HUDEP-2 (cell line): ENCODE measurements at regions not wholly inside any gene's neighbourhood (a gene's known extent, or its start where the extent isn't known, plus 50 kb on each side); places are given as distances from the start of the nearest gene placed in this dataset.

Experiments
- DNase-seq, 76 experiments: peaks; one replicate each; lab custom pipeline; 2025; ENCODE audit not compliant: unreplicated experiment in 76 of 76; lab: John Stamatoyannopoulos, UW

DNA sequence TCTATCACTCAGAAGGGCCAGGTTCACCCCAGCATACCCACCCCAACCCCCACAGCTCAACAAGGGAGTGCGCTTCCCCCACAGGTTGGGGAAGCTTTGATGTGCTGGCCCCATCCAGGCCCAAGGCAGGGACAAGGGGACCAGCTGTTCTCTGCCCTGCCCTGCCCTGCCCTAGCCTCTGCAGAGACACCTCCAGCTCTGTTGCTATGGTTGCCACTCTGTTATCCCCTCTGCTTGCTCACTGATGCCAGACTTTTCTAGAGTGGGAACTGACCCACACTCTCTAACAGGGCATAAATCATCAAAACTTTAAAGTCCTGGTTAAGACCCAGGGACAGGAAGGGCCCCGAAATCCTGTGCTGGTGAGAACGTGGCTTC is 50.4 kb upstream of the ENPP7 start:
- no peak for DNase-seq

DNA sequence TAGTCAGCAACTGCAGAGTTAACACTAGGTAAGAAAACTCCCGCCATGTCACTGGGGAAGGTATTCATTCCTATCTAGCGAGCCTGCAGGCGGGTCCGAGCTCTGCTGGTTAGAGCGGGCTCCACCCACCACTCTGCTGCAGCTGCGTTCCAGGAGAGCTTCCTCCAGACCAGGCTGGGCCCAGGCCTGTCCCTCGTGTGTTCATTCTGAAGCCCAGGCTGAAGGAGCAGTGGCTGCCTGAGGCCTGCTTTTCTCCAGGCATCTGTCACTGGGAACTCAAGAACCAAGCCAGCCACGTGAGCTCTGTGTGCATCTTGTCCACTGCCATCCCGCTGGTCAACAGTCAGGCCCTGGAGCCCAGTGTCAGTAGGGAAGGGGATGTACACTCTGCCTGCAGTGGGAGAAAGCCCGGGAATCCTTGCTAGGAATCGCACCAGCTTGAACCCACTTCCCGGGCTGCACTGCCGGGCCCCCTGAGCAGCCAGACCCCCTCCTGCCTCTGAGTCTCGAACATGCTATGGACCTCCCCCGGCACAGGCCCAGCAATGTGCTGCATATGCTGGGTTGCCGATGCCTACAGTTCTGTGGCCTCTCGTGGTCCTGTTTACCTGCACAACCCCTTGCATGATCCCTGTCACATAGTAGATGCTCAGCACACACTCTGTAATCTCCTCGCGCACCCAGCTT is 51.0 kb upstream of the ENPP7 start:
- no peak for DNase-seq

DNA sequence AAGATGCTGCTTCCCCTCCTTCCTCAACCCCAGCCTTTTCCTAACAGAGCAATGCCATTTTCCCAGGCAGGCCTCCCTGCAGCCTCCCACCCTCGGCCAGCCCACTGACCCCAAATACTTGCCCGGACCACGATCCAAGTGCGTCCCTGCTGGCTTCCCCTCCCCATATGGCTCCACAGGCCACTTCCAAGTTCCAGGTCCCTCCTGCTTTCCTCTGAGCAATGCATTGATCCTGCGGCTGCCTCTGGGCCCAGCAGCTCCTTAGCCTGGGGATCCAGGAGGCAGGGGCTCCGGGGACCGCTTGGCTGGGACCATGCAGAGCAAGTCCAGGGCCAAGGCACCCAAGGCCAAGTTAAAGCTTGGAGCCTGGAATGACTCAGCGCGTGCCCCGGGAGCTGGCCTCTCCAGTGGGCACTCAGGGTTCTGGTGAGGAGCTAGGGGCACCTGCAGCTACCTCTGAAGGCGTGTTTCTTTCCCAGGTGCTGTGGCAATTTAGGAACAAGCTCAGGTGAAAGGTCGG is 51.9 kb upstream of the ENPP7 start:
- DNase-seq: no peak

DNA sequence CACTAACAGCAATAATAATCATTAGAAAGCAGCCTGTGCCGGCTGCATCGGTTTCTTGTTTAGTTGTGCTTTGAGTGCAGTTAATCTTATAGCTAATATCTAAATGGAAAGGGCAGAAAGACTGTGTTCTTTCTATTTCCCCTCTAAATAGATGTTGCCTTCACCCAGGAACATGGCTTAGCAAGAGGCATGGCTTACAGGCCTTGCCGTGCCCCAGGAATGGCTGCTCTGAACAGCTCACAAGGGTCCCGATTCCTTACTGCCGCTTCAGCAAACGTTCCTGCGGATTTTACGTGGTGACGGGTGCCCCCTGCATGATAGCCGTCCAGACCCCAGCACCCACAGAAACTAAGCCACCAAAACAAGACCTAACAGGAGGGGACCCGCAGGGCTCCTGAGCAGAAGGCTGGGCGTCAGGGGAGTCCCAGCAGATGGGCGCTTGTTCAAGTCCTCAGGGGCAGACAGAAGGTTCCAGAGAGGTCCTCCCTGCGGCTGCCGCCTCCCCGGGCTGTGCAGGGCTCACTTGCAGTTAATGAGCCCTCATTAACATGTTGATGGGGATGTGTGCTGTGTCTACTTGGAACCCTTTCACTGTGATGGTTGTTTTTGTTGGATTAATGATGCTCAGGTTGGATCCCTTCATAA is 52.5 kb upstream of the ENPP7 start:
- no peak for DNase-seq

DNA sequence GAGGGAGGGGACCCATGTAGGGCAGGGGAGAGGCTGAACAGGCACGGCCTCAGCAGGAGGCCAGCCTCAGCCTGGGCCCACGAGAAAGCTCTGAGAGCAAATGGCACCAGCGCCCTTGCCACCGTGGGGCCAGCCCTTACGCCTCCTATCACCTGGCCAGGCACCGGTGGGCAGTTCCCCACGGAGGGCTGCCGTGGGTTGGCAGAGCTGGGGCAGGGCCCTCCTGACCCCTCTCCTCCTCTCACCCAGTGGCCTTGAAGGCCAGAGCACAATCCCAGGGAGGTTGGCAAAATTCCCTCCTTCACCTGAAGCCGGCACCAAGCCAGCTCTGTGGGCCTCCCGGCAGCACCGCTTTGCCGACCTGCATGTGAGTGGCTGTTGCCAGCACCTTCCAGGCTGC is 53.1 kb upstream of the ENPP7 start:
- DNase-seq: no peak

DNA sequence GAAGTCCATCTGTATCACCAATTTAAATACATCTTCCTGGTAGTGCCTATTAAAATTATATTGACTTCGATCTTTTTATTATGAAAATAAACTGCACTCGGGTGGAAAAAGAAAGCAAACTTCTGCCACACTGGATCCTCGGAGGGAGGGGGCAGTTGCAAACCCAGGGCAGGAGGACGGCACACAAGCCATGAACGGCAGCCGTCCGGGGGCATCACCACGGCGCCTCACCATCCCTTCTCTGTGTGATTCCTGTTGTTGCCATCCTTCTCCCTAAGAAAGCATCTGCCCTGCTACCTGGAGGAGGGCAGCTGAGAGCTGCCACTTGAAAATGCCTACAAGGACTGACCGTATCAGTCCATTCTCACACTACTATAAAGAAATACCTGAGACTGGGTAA is 53.9 kb upstream of the ENPP7 start:
- DNase-seq: no peak

DNA sequence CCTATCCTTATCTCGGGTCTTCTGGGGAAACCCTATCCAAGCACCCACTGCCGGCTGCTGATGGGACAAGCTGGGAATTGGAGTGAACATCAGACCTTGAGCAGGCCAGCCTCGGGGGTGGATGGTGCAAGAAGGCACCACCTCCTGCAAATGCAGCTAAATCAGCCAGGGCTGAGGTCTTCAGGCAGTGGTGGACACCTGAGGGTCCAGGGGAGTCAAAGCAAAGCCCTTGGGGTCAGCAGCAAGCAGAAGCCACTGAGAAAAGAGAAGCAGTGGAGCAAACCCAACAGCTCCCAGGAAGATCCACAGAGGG is 55.4 kb upstream of the ENPP7 start:
- DNase-seq: no peak

DNA sequence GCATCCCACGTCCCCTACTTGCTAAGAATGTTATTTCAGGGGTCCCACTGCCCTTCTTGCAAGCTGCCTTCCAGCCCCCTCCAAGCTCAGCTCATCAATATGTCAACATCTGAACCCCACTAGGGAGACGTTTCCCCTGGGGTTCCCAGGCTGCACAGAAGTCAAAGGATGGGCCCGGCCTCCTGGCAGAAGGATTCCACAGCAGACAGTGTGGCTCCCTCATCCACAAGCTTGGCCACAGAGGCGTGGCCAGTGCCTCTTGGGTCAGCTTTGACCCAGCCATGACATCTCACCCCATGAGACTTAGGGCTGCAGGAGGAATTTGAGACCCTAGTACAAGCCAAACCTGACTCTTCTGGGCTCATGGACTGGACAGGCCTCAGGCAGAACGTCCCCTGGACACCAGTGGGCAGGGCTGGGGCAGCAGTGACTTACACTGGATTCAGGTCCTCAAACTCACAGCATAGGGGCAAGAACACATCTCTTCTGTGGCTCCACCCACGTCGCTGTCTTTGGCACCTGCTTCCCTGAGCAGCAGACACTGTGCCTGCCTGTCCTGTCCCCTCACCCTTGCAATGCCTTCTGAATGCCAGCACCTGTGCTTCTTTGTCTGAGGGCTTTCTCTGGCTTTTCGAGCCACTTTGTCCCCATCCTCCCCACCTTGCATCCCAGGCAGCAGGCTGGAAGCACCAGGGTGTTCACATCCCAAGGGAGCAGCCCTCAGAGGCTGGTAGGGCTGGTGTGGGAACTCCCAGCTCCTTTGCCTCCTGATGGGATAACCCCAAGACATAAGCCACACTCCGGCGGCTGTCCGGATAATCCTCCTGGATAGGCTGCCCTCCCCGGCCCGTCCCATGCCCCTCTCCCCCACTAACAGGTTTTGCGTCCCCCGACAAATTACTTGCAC is 56.0 kb upstream of the ENPP7 start:
- no peak for DNase-seq

DNA sequence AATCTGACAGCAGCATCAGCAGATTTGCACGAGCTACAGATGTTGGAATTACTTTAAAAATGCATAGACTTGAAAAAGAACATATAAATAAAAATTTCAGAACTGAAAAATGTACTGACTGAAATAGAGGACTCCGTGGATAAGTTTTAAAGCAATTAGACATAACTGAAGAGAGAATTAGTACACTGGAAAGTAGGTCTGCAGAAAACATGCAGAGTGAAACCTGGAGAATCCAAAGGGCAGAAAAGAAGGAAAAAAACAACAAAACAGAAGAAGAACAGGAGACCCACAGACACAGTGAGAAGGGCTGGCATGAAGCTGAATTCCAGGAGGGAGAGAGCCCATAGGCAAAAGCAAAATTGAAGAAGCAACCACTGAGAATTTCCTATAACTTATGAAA is 57.2 kb upstream of the ENPP7 start:
- no peak for DNase-seq

DNA sequence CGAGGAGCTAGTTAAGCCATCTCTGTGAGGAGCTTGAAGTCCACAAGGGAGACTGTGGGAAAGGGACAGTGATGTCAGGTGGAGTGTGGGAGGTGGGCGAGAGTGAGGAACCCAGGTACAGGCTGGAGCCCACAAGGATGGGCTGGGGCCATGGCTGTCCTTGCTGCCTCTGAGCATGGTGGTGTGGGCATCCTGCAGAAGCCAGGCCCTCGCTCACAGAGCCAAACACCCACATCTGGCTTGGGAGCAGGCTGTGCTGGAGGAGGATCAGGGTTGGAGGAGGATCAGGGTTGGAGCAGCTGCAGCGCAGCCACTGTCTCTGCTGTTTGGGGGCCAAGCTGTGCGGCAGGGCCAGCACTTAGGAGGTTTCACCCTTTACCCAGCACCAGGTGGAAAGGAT is 58.2 kb upstream of the ENPP7 start:
- no peak for DNase-seq

DNA sequence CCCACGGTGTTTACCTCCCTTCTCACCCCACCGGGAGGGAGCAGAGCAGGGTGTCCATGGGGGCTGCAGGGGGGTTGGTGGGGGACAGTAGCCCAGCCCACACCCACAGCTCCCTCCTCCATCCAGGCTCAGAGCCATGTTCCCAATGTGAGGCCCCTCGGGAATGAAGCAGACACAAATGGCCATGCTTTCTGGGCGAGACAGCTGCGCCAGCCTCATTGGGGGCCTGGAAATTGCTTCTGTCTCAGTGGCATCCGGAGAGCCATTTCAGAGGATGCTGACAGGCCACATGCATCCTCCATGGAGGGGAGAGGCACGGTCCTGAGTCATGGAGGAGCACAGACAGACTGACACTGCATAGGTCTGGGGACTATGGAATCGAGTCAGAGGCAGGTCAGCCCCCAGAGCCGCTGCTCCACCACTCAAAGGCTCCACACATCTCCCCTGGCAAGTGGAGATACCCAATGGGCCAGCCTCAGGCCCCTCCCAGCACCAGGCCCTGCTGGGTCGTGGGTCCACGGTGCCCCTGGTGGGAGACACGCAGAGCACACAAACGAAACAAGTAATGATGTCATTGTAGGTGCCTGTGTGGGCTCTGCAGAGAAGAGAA is 59.6 kb upstream of the ENPP7 start:
- DNase-seq: no peak

DNA sequence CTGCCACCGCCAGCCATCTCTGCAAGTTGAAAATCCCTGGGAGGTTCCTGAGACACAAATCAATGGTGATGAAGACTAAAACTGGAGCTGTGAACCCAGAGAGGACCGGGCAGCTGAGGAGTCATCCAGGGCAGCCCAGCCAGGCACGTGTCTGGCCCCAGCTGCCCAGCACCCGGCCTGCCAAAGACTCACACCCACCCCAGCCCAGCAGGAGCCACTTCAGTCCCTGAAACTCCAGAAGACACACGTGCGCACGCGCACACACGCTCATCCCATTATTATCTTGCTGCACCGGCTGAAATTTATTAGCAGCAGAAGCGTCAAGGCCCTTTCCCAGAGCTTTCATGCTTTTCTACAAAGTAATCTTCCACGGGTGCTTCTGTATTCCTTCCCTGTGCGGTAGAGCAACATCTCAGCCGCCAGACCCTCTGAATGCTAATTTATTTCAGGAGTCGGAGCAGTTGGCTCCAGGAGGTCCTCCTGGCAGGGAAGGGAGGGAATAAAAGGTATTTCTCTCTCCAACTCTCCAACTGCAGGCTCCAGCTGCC is 59.8 kb upstream of the RBFOX3 start:
- no peak for DNase-seq

DNA sequence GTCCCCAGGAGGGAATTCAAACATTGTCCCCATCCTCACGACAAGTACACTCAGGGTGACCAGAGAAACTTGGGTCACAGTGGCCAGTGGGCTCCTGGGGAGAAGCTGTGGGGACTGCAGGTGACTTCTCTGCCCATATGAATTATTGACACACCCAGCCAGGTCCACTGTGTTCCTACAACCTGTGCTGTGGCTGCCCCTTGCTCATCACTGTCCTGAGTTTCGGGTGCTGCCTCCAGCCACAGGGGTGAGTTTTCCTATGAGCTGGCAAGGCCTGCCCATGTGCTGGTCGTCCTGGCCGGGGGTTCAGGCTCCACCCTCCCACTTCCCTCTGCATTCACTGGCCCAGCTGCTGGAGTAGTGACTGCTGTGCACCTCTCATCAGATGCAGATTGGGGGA is 59.0 kb upstream of the RBFOX3 start:
- DNase-seq: no peak

DNA sequence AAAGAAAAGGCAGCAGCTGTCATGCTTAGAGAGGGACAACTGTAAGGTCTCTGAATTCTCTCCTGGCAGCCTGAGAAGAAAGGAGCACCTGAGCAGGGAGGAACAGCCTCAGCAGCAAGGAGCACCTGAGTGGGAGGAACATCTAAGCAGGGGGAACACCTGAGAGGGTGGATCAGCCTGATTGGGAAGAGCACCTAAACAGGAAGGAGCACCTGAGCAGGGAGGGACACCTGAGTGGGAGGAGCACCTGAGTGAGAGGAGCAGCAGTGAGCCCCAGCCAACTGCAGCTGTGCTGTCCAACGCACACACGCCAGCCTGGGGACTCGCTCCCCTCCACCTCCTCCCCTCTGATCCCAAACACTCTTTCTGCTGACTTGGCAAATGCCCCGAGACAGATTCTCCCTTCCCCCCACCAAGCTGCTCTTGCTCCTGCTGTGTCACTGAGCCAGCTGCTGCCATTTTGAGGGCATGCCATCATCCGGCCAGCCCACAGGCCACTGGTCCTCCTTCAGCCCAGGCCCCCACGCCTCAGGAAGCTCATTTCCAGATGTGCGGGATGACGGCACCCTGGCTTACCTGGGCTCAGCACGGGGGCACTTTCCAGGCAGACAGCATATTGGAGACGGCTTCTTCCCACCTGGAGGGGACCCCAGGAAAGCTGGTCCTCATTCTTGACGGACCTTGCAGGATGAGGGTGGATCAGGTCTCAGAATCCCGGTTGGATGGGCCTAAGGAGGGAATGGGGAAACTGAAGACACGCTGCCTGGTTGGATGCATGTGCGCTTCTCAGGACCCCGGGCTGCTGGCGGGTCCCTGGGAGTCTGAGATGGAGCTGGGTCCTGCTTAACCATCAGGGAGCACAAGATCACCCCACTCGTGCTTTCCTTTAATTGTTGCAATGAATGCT is 57.7 kb upstream of the RBFOX3 start:
- DNase-seq: no peak

DNA sequence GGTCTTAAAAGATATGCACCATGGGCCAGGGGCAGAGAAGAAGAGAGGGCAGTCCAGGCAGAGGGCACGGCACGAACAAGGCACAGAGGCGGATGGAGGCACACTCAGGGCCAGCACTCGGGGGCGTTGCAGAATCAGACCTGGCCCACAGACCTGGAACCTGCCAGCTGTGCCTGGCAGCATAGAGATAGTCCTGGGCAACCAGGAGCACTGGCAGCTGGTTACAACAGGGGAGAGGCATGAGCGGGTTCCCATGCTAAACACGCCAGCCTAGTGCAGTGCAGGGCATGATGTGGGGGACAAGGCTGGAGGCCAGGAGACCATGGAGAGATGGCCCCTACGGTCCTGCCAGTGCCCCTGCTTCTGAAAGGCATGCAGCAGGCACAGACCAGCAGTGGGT is 56.9 kb upstream of the RBFOX3 start:
- DNase-seq: no peak

DNA sequence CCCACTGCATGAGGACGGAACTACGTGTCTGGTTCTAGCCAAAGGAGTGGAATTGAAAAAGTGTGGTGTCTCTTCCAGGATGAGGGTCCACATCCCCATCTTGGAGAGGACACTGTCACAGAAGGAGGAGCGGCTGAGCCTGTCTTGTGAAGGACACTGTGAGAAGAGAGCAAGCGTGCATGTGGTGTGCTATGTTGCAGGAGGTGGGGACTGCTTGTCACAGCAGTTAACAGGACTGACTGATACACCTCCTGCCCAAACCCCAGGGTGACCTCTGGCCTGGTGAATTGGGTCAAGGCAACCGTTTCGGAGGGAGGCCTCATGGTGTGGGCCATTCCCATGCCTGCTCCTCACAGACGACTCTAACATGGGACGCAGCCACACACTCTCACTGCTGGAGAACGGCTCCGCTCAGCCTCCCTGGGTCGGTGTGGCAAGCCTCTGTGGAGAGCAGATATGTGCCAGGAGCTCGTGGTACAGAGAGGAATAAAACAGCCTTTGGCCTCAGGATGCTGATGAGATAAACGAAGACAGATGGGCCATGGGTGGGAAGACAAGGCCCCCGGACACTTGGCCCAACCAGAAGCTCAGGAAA is 56.4 kb upstream of the RBFOX3 start:
- no peak for DNase-seq

DNA sequence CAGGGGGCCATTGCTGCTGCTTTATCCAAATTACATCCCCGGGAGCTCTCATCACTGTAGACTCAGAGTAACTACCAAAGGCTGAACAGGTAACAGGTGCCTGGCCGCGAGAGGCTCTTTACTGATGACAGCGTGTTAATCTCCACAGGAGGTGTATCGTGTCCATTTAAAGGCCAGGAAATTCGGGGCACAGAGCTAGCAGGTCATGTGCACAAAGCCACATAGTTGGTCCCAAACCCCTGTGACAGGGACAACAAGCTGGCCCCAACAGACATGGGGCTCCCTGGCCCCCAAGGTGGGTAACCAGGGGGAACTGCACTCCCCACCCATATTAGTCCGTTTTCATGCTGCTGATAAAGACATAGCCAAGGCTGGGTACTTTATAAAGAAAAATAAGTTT is 55.3 kb upstream of the RBFOX3 start:
- DNase-seq: no peak

DNA sequence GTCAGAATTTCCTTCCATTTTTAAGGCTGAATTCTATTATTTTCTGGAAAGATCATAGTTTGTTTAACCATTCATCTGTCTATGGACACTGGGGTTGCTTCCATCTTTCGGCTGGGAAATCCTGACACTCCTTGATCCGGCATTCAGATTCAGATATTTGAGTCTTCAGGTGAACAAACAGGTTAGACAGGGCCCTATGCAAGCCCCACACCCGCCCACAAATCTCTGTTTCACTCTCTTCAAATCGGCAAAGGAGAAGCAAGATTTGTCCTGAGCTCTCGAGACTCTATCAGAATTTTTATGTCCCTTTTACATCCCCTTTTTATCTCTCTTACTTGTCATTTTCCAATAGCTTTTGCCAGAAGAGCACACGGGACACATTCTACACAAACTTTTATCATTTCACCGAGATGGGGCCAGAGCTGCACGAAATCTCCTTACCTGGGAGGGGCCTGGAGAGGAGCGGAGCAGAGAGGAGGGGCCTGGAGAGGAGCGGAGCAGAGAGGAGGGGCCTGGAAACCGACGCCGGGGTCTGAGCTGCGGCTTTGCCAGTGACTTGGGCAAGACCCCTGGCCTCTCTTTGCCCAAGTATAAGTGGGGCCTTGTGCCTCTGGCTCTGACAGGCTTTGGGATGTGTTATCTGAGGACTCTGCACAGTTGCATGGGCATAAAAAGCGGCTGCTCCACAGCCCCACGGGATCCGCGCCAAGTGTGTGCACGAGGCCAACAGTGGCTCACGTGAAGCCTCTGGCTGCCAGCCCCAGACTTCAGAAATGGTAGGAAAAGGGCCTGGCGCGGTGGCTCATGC is 54.3 kb upstream of the RBFOX3 start:
- DNase-seq: peak in 49 of 76 experiments; percentile 3 to 75 (median 37)
